Epithelial cell of proximal tubule (primary cell): ENCODE measurements at regions not wholly inside any gene's neighbourhood (a gene's known extent, or its start where the extent isn't known, plus 50 kb on each side); places are given as distances from the start of the nearest gene placed in this dataset.

ENCODE experiments used
- DNase-seq: peaks from one replicate; pipeline ENCODE4 v3.0.0-alpha.2; 2011; ENCODE audit warnings: low read depth
- H3K4me3 ChIP-seq: 2 replicates; pipeline ENCODE4 v1.5.1; 2011; ENCODE audit warnings: low read depth, mild to moderate bottlenecking, low read length
- TF ChIP-seq, protein P1 (sequence below): conservative IDR thresholded peaks from 2 replicates; pipeline ENCODE4 v1.5.1; 2012; ENCODE audit warnings: low read depth, mild to moderate bottlenecking, low read length

DNA sequence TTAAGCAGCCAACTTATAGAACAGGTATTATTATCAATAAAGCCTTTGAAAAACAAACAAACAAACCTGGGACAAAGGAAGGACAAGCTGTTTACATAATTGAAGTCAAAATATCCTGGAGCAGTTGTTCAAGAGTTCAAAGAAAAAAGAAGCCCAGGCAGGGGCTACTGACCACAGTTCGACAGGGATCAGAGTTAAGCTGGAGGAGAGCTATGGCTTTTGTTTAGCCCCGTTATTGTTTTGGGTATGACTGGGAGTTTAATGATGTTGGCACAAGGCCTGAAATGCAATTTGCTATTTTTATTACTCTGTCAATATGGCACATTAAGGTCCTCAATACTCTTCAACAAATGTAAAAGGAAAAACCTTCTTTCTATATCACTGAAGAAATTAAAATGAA, 624.4 kb upstream of the KLHL1 start:
- TF ChIP-seq, protein P1, sequence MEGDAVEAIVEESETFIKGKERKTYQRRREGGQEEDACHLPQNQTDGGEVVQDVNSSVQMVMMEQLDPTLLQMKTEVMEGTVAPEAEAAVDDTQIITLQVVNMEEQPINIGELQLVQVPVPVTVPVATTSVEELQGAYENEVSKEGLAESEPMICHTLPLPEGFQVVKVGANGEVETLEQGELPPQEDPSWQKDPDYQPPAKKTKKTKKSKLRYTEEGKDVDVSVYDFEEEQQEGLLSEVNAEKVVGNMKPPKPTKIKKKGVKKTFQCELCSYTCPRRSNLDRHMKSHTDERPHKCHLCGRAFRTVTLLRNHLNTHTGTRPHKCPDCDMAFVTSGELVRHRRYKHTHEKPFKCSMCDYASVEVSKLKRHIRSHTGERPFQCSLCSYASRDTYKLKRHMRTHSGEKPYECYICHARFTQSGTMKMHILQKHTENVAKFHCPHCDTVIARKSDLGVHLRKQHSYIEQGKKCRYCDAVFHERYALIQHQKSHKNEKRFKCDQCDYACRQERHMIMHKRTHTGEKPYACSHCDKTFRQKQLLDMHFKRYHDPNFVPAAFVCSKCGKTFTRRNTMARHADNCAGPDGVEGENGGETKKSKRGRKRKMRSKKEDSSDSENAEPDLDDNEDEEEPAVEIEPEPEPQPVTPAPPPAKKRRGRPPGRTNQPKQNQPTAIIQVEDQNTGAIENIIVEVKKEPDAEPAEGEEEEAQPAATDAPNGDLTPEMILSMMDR = no peak
- H3K4me3 ChIP-seq = no peak overlapping the region
- no peak for DNase-seq

DNA sequence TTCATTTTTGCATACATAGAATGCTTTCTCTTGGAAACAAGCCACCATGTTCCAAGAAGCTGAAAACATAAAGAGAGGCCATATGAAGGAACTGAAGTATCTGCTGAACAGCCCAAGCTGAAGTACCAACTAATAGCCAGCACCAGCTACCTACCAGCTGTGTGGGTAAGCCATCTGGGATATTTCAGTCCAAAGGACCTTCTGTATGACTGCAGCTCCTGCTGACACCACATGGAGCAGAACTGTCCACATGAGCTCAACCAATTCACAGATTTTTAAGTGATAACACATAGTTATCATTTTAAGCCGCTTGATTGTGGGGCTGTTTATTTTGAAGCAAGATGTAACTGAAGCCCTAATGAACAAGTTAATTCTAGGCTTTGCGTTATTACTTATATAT, 621.1 kb upstream of the KLHL1 start:
- TF ChIP-seq, protein P1 = no peak
- no peak for DNase-seq

DNA sequence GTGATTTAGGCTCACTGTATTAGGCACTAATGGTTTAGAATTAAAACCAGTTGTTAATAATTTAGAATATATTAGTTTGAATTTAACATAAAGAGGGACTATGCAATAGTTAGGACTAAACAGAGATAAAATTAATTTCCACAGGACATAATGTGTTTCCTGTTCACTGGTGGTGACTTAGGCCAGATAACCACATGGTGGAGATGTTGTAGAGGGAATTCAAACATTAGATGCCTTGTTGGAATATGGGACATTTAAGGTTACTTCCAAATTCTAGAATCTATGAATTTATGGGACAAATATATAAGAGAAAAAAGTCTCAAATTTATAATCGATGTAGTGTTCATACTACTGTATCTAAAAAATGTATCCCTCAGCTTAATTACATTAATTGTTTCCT, 615.5 kb upstream of the KLHL1 start:
- no peak overlapping the region for H3K4me3 ChIP-seq
- DNase-seq = no peak
- TF ChIP-seq, protein P1 = peak; percentile 33

More for the DNA sequence above, 621.1 kb upstream of the KLHL1 start:
- H3K4me3 ChIP-seq = no peak overlapping the region

DNA sequence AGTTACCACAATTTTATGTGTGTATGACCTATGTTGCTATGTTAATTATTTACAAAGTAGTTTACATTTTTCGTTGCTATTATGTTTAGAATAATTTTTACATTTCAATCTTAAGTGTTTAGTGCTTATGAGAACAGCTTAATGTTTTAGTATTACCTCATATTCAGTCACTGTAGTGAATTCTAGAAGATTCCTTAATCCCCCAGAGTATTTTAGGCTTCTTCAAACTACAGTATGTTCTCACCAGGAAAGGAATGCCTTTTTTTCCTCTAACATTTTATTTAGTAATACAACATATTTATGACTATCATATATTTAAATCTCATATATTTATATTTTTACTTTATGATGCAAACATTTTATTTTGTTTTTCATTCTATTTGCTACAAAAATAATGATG, 612.1 kb upstream of the KLHL1 start:
- H3K4me3 ChIP-seq = no peak overlapping the region
- no peak for DNase-seq
- TF ChIP-seq, protein P1 = no peak

DNA sequence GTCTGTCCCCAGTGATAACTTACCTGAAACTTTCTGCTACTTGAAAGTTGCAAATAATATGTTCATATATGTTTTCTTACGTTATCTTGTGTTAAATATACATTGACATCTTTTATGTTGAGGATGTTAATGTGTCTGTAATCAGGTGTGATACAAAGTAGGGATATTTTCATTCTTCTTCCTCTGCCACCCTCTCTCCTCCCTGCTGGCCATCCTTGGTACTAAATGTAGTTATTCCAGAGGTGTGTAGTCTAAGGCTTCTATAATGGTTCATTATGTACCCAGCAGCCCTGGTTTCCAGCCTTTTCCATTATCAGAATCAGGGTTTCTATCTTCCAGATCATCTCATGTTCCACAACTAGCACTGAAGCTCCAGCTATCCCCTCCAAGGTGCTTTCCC, 606.7 kb upstream of the KLHL1 start:
- TF ChIP-seq, protein P1 = peak; percentile 24
- no peak overlapping the region for H3K4me3 ChIP-seq
- DNase-seq = no peak

DNA sequence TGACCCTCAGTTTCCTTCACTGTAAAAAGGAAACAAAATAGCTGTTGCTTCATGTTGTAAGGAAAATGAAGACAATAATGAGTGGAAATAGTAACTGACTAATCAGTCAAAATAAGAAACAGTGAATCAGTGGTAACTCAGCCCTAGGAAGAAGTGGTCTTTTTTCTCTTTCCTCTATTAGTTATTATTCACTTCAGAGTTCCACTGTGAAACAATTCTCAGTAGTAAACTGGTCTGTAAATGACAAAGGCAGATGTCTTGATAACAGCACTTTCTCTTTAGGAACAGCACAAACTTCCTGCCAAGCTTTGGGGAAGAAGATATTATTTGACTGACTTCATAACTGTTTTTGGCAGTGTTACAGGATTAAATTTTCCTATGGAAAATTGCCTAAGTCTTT, 600.5 kb upstream of the KLHL1 start:
- no peak overlapping the region for H3K4me3 ChIP-seq
- TF ChIP-seq, protein P1 = no peak
- DNase-seq = no peak

DNA sequence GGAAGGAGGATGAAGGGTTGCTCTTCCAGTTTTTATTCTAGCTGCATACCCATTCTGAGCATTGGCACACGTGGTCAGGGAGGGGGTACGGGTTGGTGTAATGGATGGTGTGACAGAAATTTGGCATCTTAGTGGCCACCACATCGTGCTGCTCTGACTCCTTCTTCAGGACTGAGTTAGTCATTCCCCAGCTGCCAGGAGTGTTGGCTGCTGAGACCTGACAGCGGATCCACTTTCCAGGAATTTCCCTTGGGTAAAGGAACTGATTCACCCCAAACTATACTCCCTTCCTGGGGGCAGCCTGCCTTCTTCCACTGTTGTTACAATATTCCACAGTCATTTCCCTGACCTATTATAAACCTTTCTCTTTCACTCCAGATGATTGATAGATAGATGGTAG, 595.5 kb upstream of the KLHL1 start:
- TF ChIP-seq, protein P1 = no peak
- DNase-seq = no peak

More for the DNA sequence above, 595.5 kb upstream of the KLHL1 start:
- H3K4me3 ChIP-seq = no peak overlapping the region
